Endothelial cell of umbilical vein (primary cell): ENCODE measurements at regions not wholly inside any gene's neighbourhood (a gene's known extent, or its start where the extent isn't known, plus 50 kb on each side); places are given as distances from the start of the nearest gene placed in this dataset.

ENCODE experiments used
- BruUV-seq: library from RNA; stranded (reverse); fragments of 400-500 nt; replicated peaks from 2 replicates; lab custom pipeline; 2021; lab: Mats Ljungman, UMichigan
- CTCF ChIA-PET: fragments of 300-600, 350-600 bp; sonication (Branson Sonifier 250); formaldehyde crosslinking; loops from one replicate; lab custom pipeline; 2021; ENCODE audit warnings: antibody characterized with exemption, inconsistent platforms; lab: Charles Lee
- POLR2A ChIA-PET: fragments of 300-600, 350-600 bp; sonication (Branson Sonifier 250); formaldehyde crosslinking; loops from one replicate; lab custom pipeline; 2021; ENCODE audit warnings: antibody characterized with exemption, inconsistent platforms; lab: Charles Lee
- DNase-seq: peaks from one replicate; pipeline ENCODE4 v3.0.0-alpha.2; 2011; ENCODE audit warnings: low read depth, low spot score
- FAIRE-seq: peaks from 2 replicates; lab custom pipeline; 2011; peaks lifted over from hg19 to GRCh38; lab: Jason Lieb, UNC
- H2AFZ ChIP-seq: 2 replicates; pipeline ENCODE4 v1.6.0; 2012; ENCODE audit warnings: low read depth, low read length, control low read depth, inconsistent platforms
- H3K27ac ChIP-seq: 2 replicates; pipeline ENCODE4 v1.5.1; 2011; ENCODE audit warnings: low read depth, mild to moderate bottlenecking, control low read depth, low read length, moderate library complexity; ENCODE audit not compliant: insufficient read depth
- H3K27me3 ChIP-seq, 2 experiments: 2 replicates each; pipeline versions ENCODE4 v1.6.0 to v1.6.1; 2011; ENCODE audit warnings: low read length in 2 of 2, mixed read lengths in 1 of 2; ENCODE audit not compliant: control insufficient read depth in 2 of 2, insufficient read depth in 2 of 2
- H3K36me3 ChIP-seq, 2 experiments: 2 replicates in 1 of 2; 3 replicates in 1 of 2; pipeline ENCODE4 v1.5.1; 2011; ENCODE audit warnings: low read length in 2 of 2, mild to moderate bottlenecking in 1 of 2, moderate library complexity in 1 of 2; ENCODE audit not compliant: control insufficient read depth in 2 of 2, insufficient read depth in 2 of 2; ENCODE audit errors: extremely low read depth in 1 of 2
- H3K4me1 ChIP-seq: 3 replicates; pipeline ENCODE4 v1.5.1; 2011; ENCODE audit warnings: mild to moderate bottlenecking, low read length; ENCODE audit not compliant: control insufficient read depth, insufficient read depth; ENCODE audit errors: extremely low read depth
- H3K4me2 ChIP-seq: 2 replicates; pipeline ENCODE4 v1.6.1; 2011; ENCODE audit warnings: low read length, control low read depth, mixed read lengths; ENCODE audit not compliant: insufficient read depth
- H3K4me3 ChIP-seq, 3 experiments: fragments of 200-600 bp in 1 of 3; sonication (generic), shearing (Covaris generic) in 1 of 3; replicated peaks in 1 of 3; 2 replicates each; pipeline ENCODE4 v1.5.1; 2011 to 2016; ENCODE audit warnings: control low read depth in 3 of 3, low read length in 3 of 3, mild to moderate bottlenecking in 2 of 3, inconsistent platforms in 1 of 3, low read depth in 1 of 3, moderate library complexity in 1 of 3; ENCODE audit not compliant: insufficient read depth in 1 of 3
- H3K79me2 ChIP-seq: 2 replicates; pipeline ENCODE4 v1.6.0; 2012; ENCODE audit warnings: low read length, inconsistent platforms; ENCODE audit not compliant: control insufficient read depth, insufficient read depth
- H3K9ac ChIP-seq: replicated peaks from 2 replicates; pipeline ENCODE3; 2011; ENCODE audit warnings: low read length, control low read depth; ENCODE audit not compliant: insufficient read depth; ENCODE audit errors: extremely low read depth
- H3K9me1 ChIP-seq: replicated peaks from 3 replicates; pipeline ENCODE4 v1.6.0; 2011; ENCODE audit warnings: mild to moderate bottlenecking, low read length; ENCODE audit not compliant: control insufficient read depth, insufficient read depth; ENCODE audit errors: extremely low read depth
- H3K9me3 ChIP-seq: replicated peaks from 2 replicates; pipeline ENCODE4 v1.5.1; 2012; ENCODE audit warnings: low read length, inconsistent platforms; ENCODE audit not compliant: control insufficient read depth, insufficient read depth
- H4K20me1 ChIP-seq: replicated peaks from 2 replicates; pipeline ENCODE3; 2011; ENCODE audit warnings: mild to moderate bottlenecking, low read length; ENCODE audit not compliant: control insufficient read depth, insufficient read depth; ENCODE audit errors: extremely low read depth
- CTCF ChIP-seq, 2 donors: IDR thresholded peaks; 1 replicate in 1 of 2; 2 replicates in 1 of 2; pipeline ENCODE4 v1.5.1; 2011; ENCODE audit warnings: low read length in 2 of 2, mild to moderate bottlenecking in 2 of 2, moderate library complexity in 2 of 2, control low read depth in 1 of 2, inconsistent platforms in 1 of 2, low read depth in 1 of 2; ENCODE audit not compliant: insufficient read depth in 1 of 2; ENCODE audit errors: extremely low read depth in 1 of 2
- EZH2 ChIP-seq: IDR thresholded peaks from 2 replicates; pipeline ENCODE4 v1.6.1; 2012; ENCODE audit warnings: borderline replicate concordance, low read depth, mild to moderate bottlenecking, moderate library complexity, low read length, inconsistent platforms; ENCODE audit not compliant: severe bottlenecking
- FOS ChIP-seq: IDR thresholded peaks from 2 replicates; pipeline ENCODE4 v1.6.1; 2011; ENCODE audit warnings: mild to moderate bottlenecking, low read length, moderate library complexity, borderline replicate concordance; ENCODE audit not compliant: insufficient read depth
- GATA2 ChIP-seq: IDR thresholded peaks from 2 replicates; pipeline ENCODE4 v1.7.0; 2011; ENCODE audit warnings: low read depth, mild to moderate bottlenecking, moderate library complexity, mixed read lengths, low read length; ENCODE audit not compliant: insufficient read length, insufficient read depth
- JUN ChIP-seq: IDR thresholded peaks from 2 replicates; pipeline ENCODE4 v1.6.1; 2011; ENCODE audit warnings: borderline replicate concordance, low read depth; ENCODE audit not compliant: insufficient read length, insufficient read depth
- MAX ChIP-seq: IDR thresholded peaks from 2 replicates; pipeline ENCODE4 v1.6.1; 2011; ENCODE audit not compliant: insufficient read depth, insufficient read length
- MYC ChIP-seq: IDR thresholded peaks from one replicate; pipeline ENCODE4 v1.6.1; 2011; ENCODE audit warnings: mild to moderate bottlenecking, low read depth, low read length
- dilution Hi-C: fragments of 300-500 bp; cut with MboI; formaldehyde crosslinking; loops from one replicate; pipeline ENCODE4 v1.15.0; 2019; ENCODE audit warnings: low sequenced_read_pairs; ENCODE audit not compliant: extremely low pct_ligation_motif_present
- intact Hi-C: fragments of 100-400 bp; cut with micrococcal nuclease; formaldehyde crosslinking; loops from one replicate; pipeline ENCODE4 v1.10.0; 2022

- Histone ChIP-seq H3K9ac (no peak overlapping the region), H3K4me1 (no peaks in the 10 kb centered on the region), H3K4me3 (no peak overlapping the region), H2AFZ (no peak overlapping the region), H4K20me1 (no peaks in the 10 kb centered on the region), H3K79me2 (no peaks in the 10 kb centered on the region), H3K36me3 (no peaks in the 10 kb centered on the region), H3K9me3 (peaks cover 4% of the 10 kb centered on the region), H3K4me2 (no peak overlapping the region), H3K27me3 (no peaks in the 10 kb centered on the region), H3K9me1 (no peaks in the 10 kb centered on the region), H3K27ac (no peak overlapping the region)
- dilution Hi-C loops, result no loop called here
- BruUV-seq, result no TSS peak
- CTCF ChIA-PET, result no interaction called here
- no peak for DNase-seq
- no peak for FAIRE-seq
- TF ChIP-seq JUN, result no peak
- no peak for TF ChIP-seq EZH2
- TF ChIP-seq MAX, result no peak
- TF ChIP-seq GATA2, result no peak
- no peak for TF ChIP-seq FOS
- no peak for TF ChIP-seq CTCF (IDR thresholded peaks at IDR 0.05; ENCODE audit: extremely low read depth in 1 of 2, insufficient read depth in 1 of 2, low read depth in 1 of 2, low read length in 2 of 2)
- no peak for TF ChIP-seq MYC
- POLR2A ChIA-PET, result no interaction called here
- intact Hi-C loops, result no loop called here
Observed at GRCh38 chr2:8019934-8020333, 661.9 kb upstream of the ID2 start.
